PC-9 (cell line): ENCODE measurements at regions not wholly inside any gene's neighbourhood (a gene's known extent, or its start where the extent isn't known, plus 50 kb on each side); places are given as distances from the start of the nearest gene placed in this dataset.

Experiments
- EZH2 ChIP-seq: fragments of 200-600 bp; sonication (generic); IDR thresholded peaks from 2 replicates; pipeline ENCODE4 v1.8.0; 2017; ENCODE audit warnings: antibody characterized with exemption, low read depth
- TF ChIP-seq, protein P1 (sequence below): fragments of 200-600 bp; sonication (generic); conservative IDR thresholded peaks from 2 replicates; pipeline ENCODE4 v1.6.1; 2017; ENCODE audit warnings: mixed run types, antibody characterized with exemption, mild to moderate bottlenecking, moderate library complexity

DNA sequence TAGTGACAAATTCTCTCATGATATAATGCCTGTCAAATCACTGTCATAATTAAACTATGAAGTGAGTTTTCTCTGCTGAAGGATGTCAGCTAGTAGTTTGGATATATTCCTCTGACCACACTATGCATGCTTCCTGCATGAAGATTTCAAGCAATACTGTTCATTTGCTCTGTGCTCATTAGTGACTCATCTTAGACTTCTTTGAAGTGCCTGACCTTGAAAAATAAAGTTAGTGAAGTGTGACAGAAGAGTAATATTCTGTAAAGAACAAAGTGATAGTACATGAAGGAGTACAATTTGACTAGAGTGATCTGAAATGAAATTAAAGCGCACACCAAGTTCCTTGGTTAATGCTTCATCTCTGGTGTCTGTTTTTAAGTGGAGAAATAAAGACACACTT is 629.5 kb upstream of the ANO3 start:
- TF ChIP-seq, protein P1, sequence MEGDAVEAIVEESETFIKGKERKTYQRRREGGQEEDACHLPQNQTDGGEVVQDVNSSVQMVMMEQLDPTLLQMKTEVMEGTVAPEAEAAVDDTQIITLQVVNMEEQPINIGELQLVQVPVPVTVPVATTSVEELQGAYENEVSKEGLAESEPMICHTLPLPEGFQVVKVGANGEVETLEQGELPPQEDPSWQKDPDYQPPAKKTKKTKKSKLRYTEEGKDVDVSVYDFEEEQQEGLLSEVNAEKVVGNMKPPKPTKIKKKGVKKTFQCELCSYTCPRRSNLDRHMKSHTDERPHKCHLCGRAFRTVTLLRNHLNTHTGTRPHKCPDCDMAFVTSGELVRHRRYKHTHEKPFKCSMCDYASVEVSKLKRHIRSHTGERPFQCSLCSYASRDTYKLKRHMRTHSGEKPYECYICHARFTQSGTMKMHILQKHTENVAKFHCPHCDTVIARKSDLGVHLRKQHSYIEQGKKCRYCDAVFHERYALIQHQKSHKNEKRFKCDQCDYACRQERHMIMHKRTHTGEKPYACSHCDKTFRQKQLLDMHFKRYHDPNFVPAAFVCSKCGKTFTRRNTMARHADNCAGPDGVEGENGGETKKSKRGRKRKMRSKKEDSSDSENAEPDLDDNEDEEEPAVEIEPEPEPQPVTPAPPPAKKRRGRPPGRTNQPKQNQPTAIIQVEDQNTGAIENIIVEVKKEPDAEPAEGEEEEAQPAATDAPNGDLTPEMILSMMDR: no peak
- TF ChIP-seq EZH2: no peak
